Loucy (cell line): ENCODE measurements at regions not wholly inside any gene's neighbourhood (a gene's known extent, or its start where the extent isn't known, plus 50 kb on each side); places are given as distances from the start of the nearest gene placed in this dataset.

Source experiments
- CTCF ChIP-seq: fragments of 200-600 bp; sonication (generic); conservative IDR thresholded peaks from 2 replicates; pipeline ENCODE4 v1.5.1; 2014; ENCODE audit warnings: mild to moderate bottlenecking, antibody characterized with exemption, low read length
- EZH2phosphoT487 ChIP-seq: fragments of 200-600 bp; IDR thresholded peaks from 2 replicates; pipeline ENCODE4 v1.6.1; 2018; ENCODE audit warnings: antibody characterized with exemption, mild to moderate bottlenecking, moderate library complexity, borderline replicate concordance

GRCh38 chr2:235268535-235268934 lies 225.3 kb upstream of the AGAP1 start:
- no peak for TF ChIP-seq EZH2phosphoT487
- TF ChIP-seq CTCF: no peak
